ENCODE measurements at regions not wholly inside any gene's neighbourhood (a gene's known extent, or its start where the extent isn't known, plus 50 kb on each side); places are given as distances from the start of the nearest gene placed in this dataset.

DNA sequence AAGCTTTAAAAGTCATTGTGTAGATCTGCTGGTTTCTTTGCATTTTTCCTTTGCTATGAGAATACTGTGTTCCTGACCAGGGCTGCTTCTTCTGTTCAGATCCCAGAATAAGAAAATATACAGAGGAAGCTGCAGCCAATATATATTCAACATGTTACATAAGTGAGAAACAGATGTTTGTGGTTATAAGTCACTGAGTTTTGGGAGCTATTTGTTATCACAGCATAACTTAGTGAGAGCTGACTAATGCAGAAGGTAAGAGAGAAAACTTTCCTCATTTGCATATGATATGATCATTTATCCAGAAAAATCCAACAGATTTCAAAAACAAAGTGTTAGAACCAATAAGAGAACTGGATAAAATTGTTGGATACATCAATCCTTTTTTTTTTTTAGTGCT is 136.3 kb upstream of the NR3C1 start:
- DNase-seq (ENCODE audit: low spot score) = no peak
- Mint-ChIP-seq H3K9me3 (ENCODE audit: low read depth) (peaks cover 5% of the 10 kb centered on the region), H3K4me3 (ENCODE audit: unreplicated experiment) (no peak overlapping the region), H3K27me3 (ENCODE audit: low read depth) (no peaks in the 10 kb centered on the region), H3K27ac (ENCODE audit: unreplicated experiment) (no peak overlapping the region), H3K4me1 (ENCODE audit: low read depth) (peaks cover 32% of the 10 kb centered on the region), H3K36me3 (ENCODE audit: low read depth) (no peaks in the 10 kb centered on the region)
- TF ChIP-seq, protein P1, sequence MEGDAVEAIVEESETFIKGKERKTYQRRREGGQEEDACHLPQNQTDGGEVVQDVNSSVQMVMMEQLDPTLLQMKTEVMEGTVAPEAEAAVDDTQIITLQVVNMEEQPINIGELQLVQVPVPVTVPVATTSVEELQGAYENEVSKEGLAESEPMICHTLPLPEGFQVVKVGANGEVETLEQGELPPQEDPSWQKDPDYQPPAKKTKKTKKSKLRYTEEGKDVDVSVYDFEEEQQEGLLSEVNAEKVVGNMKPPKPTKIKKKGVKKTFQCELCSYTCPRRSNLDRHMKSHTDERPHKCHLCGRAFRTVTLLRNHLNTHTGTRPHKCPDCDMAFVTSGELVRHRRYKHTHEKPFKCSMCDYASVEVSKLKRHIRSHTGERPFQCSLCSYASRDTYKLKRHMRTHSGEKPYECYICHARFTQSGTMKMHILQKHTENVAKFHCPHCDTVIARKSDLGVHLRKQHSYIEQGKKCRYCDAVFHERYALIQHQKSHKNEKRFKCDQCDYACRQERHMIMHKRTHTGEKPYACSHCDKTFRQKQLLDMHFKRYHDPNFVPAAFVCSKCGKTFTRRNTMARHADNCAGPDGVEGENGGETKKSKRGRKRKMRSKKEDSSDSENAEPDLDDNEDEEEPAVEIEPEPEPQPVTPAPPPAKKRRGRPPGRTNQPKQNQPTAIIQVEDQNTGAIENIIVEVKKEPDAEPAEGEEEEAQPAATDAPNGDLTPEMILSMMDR (IDR thresholded peaks at IDR 0.05) = no peak

DNA sequence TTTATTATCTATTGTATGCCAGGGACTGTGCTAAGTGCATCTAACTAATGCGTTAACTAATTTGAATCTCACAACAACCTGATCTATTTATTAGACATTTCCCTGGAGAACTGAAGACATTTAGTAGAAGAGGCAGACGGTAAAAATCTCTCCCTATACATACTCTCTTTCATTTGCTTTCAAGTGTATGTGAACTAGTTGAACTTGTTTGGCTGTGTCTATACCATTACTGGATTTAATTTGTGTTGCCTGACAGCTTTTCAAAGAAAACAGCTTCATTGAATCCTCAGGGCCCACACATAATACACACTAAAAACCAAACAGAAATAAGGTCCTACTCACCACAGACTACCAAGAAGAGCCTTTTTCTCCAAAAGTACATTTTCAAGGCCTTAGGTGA is 133.6 kb upstream of the NR3C1 start:
- peak overlapping the region; percentile 82 for H3K27ac Mint-ChIP-seq (ENCODE audit: unreplicated experiment)
- peaks cover 16% of the 10 kb centered on the region for H3K4me1 Mint-ChIP-seq (ENCODE audit: low read depth)
- H3K9me3 Mint-ChIP-seq (ENCODE audit: low read depth) = peaks cover 5% of the 10 kb centered on the region
- TF ChIP-seq, protein P1 (IDR thresholded peaks at IDR 0.05) = no peak
- no peaks in the 10 kb centered on the region for H3K36me3 Mint-ChIP-seq (ENCODE audit: low read depth)
- H3K4me3 Mint-ChIP-seq (ENCODE audit: unreplicated experiment) = no peak overlapping the region
- no peaks in the 10 kb centered on the region for H3K27me3 Mint-ChIP-seq (ENCODE audit: low read depth)
- DNase-seq (ENCODE audit: low spot score) = no peak

DNA sequence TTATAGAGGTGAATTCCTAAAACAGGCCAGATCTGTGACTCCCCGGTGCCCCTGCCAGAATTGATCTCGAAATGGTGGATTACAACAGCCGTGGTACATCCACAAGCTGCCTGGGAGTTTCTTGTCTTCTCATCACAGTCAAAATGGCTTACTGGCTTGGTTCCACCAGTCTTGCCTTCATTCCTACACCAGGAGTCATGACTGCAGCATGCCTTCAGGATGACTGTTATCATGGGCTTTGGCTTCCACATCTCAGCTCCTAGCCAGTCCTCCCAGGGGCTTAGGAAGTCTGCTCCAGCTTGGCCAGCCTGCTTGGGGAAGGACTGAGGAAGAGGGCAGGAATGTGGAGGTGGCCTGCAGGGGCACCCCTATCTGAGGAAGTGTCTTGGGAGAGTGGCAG is 132.9 kb upstream of the NR3C1 start:
- no peak overlapping the region for H3K4me3 Mint-ChIP-seq (ENCODE audit: unreplicated experiment)
- H3K9me3 Mint-ChIP-seq (ENCODE audit: low read depth) = peaks cover 5% of the 10 kb centered on the region
- H3K27ac Mint-ChIP-seq (ENCODE audit: unreplicated experiment) = peak overlapping the region; percentile 82
- H3K36me3 Mint-ChIP-seq (ENCODE audit: low read depth) = no peaks in the 10 kb centered on the region
- no peak for DNase-seq (ENCODE audit: low spot score)
- no peaks in the 10 kb centered on the region for H3K27me3 Mint-ChIP-seq (ENCODE audit: low read depth)
- TF ChIP-seq, protein P1 (IDR thresholded peaks at IDR 0.05) = no peak
- peaks cover 14% of the 10 kb centered on the region for H3K4me1 Mint-ChIP-seq (ENCODE audit: low read depth)

DNA sequence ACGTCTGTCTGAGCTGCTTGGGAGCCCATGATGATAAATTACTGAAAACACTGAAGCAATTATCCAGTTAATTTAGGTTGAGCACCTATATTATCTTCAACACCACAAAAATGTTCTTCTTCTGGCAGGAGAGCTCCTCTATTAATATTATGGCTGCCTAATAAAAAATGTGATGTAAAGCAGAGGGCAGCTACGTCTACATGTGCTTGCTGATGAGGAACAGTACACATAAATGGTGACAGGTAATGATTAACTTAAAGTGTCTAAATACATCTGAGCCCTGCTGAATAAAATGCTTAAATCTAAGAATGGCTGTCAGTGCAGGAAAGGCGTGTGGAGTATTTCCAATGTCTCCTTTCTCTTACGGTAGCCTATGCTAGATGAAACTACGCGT is 131.3 kb upstream of the NR3C1 start:
- Mint-ChIP-seq H3K36me3 (ENCODE audit: low read depth) (no peaks in the 10 kb centered on the region), H3K27me3 (ENCODE audit: low read depth) (no peaks in the 10 kb centered on the region), H3K4me3 (ENCODE audit: unreplicated experiment) (no peak overlapping the region), H3K4me1 (ENCODE audit: low read depth) (peaks cover 14% of the 10 kb centered on the region), H3K9me3 (ENCODE audit: low read depth) (peaks cover 4% of the 10 kb centered on the region), H3K27ac (ENCODE audit: unreplicated experiment) (no peak overlapping the region)
- no peak for DNase-seq (ENCODE audit: low spot score)
- TF ChIP-seq, protein P1 (IDR thresholded peaks at IDR 0.05) = no peak

DNA sequence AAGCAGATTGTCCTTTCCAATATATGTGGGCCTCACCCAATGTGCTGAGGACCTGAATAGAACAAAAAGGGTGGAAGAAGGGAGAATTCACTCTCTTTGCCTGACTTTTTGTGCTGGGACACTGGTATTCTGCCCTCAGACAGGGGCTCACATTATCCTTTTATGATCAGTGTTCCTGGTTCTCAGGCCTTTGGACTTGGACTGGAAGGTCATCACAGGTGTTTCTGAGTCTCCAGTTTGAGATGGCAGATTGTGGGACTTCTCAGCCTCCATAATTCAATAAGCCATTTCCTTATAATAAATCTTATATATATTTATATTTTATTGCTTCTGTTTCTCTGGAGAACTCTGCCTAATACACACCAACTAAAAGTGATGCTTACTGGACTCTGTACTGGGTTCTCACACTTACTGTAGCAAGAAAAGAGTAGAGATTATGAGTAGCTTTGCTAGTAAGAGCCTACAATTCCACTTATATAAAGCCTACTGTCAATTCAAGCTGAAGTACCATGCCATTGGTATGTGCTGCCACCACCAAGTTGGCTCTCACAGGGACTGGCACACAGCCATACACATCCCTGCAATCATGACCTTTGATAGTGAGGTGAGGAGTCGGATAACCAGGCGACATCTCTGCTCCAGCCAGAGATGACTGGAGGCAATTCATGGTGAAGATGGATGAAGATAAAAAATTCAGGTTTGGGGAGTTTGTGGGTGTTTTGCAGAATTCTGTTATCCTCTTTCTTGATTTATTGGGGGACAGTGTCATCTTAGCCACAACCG is 130.7 kb upstream of the NR3C1 start:
- no peaks in the 10 kb centered on the region for H3K9me3 Mint-ChIP-seq (ENCODE audit: low read depth)
- no peak overlapping the region for H3K4me3 Mint-ChIP-seq (ENCODE audit: unreplicated experiment)
- no peak for DNase-seq (ENCODE audit: low spot score)
- no peaks in the 10 kb centered on the region for H3K36me3 Mint-ChIP-seq (ENCODE audit: low read depth)
- no peak overlapping the region for H3K27ac Mint-ChIP-seq (ENCODE audit: unreplicated experiment)
- TF ChIP-seq, protein P1 (IDR thresholded peaks at IDR 0.05) = no peak
- H3K4me1 Mint-ChIP-seq (ENCODE audit: low read depth) = peaks cover 14% of the 10 kb centered on the region
- no peaks in the 10 kb centered on the region for H3K27me3 Mint-ChIP-seq (ENCODE audit: low read depth)

Data from chondrocyte (in vitro differentiated cells).